ENCODE measurements at regions not wholly inside any gene's neighbourhood (a gene's known extent, or its start where the extent isn't known, plus 50 kb on each side); places are given as distances from the start of the nearest gene placed in this dataset.

- WGBS (ENCODE audit: insufficient coverage, low coverage, missing lambda C conversion rate): 0% methylated on average over 9 of the region's 10 CpGs
- no peak overlapping the region for H3K9ac ChIP-seq (ENCODE audit: insufficient read depth in 1 of 2, low read depth in 2 of 2, low read length in 2 of 2)
- H3K4me2 ChIP-seq (ENCODE audit: insufficient read depth, low read length): no peak overlapping the region
- H3K9me1 ChIP-seq (ENCODE audit: control insufficient read depth, insufficient read depth, low read length): no peaks in the 10 kb centered on the region
- H3K36me3 ChIP-seq (ENCODE audit: control insufficient read depth, insufficient read depth, low read length): no peaks in the 10 kb centered on the region
- ATAC-seq: 0 out of 3 replicates have a peak, but pooled peaks have one; percentile 40
- ChIA-PET CTCF (ENCODE audit: low intra/inter-chr PET ratio) (no interaction called here), POLR2A (interaction anchor here (0.6 to 1.7 kb wide), 2 partner anchors 14 to 71 kb away, joined by 3 to 7 read pairs; no protein-coding TSS in a partner anchor)
- no TSS peak for BruUV-seq (replicated peaks)
- no peak overlapping the region for H3K4me3 ChIP-seq
- H3K27me3 ChIP-seq (ENCODE audit: control insufficient read depth in 2 of 2, insufficient read depth in 2 of 2, low read length in 2 of 2): peaks cover 5 to 65% of the 10 kb centered on the region in 2 experiments; a peak in 4 of 5 replicates
- H3K79me2 ChIP-seq (ENCODE audit: control insufficient read depth, insufficient read depth, low read length): no peaks in the 10 kb centered on the region
- no peak for DNase-seq (ENCODE audit: extremely low read depth in 1 of 4, low spot score in 3 of 4)
- H3K27ac ChIP-seq (ENCODE audit: extremely low read depth, low read depth, low read length): no peak overlapping the region
- H4K20me1 ChIP-seq (replicated peaks; ENCODE audit: control insufficient read depth, insufficient read depth, low read length): peaks cover 9% of the 10 kb centered on the region; the same call in 1 of the 2 replicates
- no peaks in the 10 kb centered on the region for H3K9me3 ChIP-seq (replicated peaks; ENCODE audit: control insufficient read depth, insufficient read depth, low read depth, low read length)
- TF ChIP-seq CBX5 (IDR thresholded peaks at IDR 0.05; ENCODE audit: borderline replicate concordance, low read depth): no peak
- no peak for TF ChIP-seq HBP1 (CRISPR knock-in tag; IDR thresholded peaks at IDR 0.05)
- TF ChIP-seq, protein P1, sequence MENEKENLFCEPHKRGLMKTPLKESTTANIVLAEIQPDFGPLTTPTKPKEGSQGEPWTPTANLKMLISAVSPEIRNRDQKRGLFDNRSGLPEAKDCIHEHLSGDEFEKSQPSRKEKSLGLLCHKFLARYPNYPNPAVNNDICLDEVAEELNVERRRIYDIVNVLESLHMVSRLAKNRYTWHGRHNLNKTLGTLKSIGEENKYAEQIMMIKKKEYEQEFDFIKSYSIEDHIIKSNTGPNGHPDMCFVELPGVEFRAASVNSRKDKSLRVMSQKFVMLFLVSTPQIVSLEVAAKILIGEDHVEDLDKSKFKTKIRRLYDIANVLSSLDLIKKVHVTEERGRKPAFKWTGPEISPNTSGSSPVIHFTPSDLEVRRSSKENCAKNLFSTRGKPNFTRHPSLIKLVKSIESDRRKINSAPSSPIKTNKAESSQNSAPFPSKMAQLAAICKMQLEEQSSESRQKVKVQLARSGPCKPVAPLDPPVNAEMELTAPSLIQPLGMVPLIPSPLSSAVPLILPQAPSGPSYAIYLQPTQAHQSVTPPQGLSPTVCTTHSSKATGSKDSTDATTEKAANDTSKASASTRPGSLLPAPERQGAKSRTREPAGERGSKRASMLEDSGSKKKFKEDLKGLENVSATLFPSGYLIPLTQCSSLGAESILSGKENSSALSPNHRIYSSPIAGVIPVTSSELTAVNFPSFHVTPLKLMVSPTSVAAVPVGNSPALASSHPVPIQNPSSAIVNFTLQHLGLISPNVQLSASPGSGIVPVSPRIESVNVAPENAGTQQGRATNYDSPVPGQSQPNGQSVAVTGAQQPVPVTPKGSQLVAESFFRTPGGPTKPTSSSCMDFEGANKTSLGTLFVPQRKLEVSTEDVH (IDR thresholded peaks at IDR 0.05; ENCODE audit: low read depth, partially characterized antibody): no peak
- no peak for TF ChIP-seq CHCHD3 (CRISPR knock-in tag; IDR thresholded peaks at IDR 0.05)
- no peak for TF ChIP-seq HDAC1 (IDR thresholded peaks at IDR 0.05)
- TF ChIP-seq ZNF696 (CRISPR knock-in tag; conservative IDR thresholded peaks at IDR 0.05): no peak
- no peak for TF ChIP-seq POLR2H (tag; IDR thresholded peaks at IDR 0.05; ENCODE audit: low read depth)
- in situ Hi-C loops (cut with MboI) (no loop called here), intact Hi-C loops (cut with micrococcal nuclease) (no loop called here)
- no peak overlapping the region for H2AFZ ChIP-seq (ENCODE audit: low read depth, low read length)
- H3K4me1 ChIP-seq (replicated peaks in 1 of 2; ENCODE audit: control insufficient read depth in 2 of 2, insufficient read depth in 2 of 2, low read length in 2 of 2): peaks cover 0 to 5% of the 10 kb centered on the region in 2 experiments; a peak in 1 of 5 replicates
- FAIRE-seq: no peak
These were observed 64.5 kb upstream of the NECTIN1 start for GRCh38 chr11:119793335-119793984.

Measured in K562 (cell line).